ENCODE measurements at regions not wholly inside any gene's neighbourhood (a gene's known extent, or its start where the extent isn't known, plus 50 kb on each side); places are given as distances from the start of the nearest gene placed in this dataset.
"Not testable (repeated sequence)": the region's sequence is repeated elsewhere in the genome, so short reads cannot be mapped to it uniquely, and the experiment has no call there.

- TF ChIP-seq, protein P1, sequence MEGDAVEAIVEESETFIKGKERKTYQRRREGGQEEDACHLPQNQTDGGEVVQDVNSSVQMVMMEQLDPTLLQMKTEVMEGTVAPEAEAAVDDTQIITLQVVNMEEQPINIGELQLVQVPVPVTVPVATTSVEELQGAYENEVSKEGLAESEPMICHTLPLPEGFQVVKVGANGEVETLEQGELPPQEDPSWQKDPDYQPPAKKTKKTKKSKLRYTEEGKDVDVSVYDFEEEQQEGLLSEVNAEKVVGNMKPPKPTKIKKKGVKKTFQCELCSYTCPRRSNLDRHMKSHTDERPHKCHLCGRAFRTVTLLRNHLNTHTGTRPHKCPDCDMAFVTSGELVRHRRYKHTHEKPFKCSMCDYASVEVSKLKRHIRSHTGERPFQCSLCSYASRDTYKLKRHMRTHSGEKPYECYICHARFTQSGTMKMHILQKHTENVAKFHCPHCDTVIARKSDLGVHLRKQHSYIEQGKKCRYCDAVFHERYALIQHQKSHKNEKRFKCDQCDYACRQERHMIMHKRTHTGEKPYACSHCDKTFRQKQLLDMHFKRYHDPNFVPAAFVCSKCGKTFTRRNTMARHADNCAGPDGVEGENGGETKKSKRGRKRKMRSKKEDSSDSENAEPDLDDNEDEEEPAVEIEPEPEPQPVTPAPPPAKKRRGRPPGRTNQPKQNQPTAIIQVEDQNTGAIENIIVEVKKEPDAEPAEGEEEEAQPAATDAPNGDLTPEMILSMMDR (IDR thresholded peaks at IDR 0.05; ENCODE audit: low read depth, low read length, poor library complexity, severe bottlenecking): no peak
- no peaks in the 10 kb centered on the region for H4K20me1 ChIP-seq (ENCODE audit: control insufficient read depth, insufficient read depth, low read depth, low read length)
- H3K4me2 ChIP-seq (ENCODE audit: low read length): no peak overlapping the region
- H3K9me3 ChIP-seq (ENCODE audit: control insufficient read depth, insufficient read depth, low read length): 0 out of 2 replicates have a peak, but pooled peaks cover 2% of the 10 kb centered on the region
- no peaks in the 10 kb centered on the region for H3K79me2 ChIP-seq (ENCODE audit: control insufficient read depth, low read length)
- no peaks in the 10 kb centered on the region for H3F3A ChIP-seq (ENCODE audit: control insufficient read depth, insufficient read depth)
- no peaks in the 10 kb centered on the region for H3K27me3 ChIP-seq (ENCODE audit: control insufficient read depth, low read length)
- no peak overlapping the region for H3K4me3 ChIP-seq (ENCODE audit: low read length)
- H3K27ac ChIP-seq (ENCODE audit: low read depth, low read length): no peak overlapping the region
- H3K9me2 ChIP-seq (replicated peaks; ENCODE audit: control insufficient read depth, low read length): no peaks in the 10 kb centered on the region
- no peaks in the 10 kb centered on the region for H3K36me3 ChIP-seq (ENCODE audit: control insufficient read depth, low read length)
- no peaks in the 10 kb centered on the region for H3K4me1 ChIP-seq (ENCODE audit: control insufficient read depth, low read length)
Measured at GRCh38 chr15:98549741-98550140, 98.6 kb upstream of the IGF1R start.

- not testable (repeated sequence) for H4K20me1 ChIP-seq (ENCODE audit: control insufficient read depth, insufficient read depth, low read depth, low read length); H3K4me3 ChIP-seq (ENCODE audit: low read length); H3K4me2 ChIP-seq (ENCODE audit: low read length); H3K36me3 ChIP-seq (ENCODE audit: control insufficient read depth, low read length); H3K27me3 ChIP-seq (ENCODE audit: control insufficient read depth, low read length); H3K27ac ChIP-seq (ENCODE audit: low read depth, low read length); H3K4me1 ChIP-seq (ENCODE audit: control insufficient read depth, low read length); H3K9me3 ChIP-seq (ENCODE audit: control insufficient read depth, insufficient read depth, low read length); H3K9me2 ChIP-seq (replicated peaks; ENCODE audit: control insufficient read depth, low read length); H3K79me2 ChIP-seq (ENCODE audit: control insufficient read depth, low read length); H3F3A ChIP-seq (ENCODE audit: control insufficient read depth, insufficient read depth)
Measured at GRCh38 chr15:98550363-98550762, 98.0 kb upstream of the IGF1R start.

DNA sequence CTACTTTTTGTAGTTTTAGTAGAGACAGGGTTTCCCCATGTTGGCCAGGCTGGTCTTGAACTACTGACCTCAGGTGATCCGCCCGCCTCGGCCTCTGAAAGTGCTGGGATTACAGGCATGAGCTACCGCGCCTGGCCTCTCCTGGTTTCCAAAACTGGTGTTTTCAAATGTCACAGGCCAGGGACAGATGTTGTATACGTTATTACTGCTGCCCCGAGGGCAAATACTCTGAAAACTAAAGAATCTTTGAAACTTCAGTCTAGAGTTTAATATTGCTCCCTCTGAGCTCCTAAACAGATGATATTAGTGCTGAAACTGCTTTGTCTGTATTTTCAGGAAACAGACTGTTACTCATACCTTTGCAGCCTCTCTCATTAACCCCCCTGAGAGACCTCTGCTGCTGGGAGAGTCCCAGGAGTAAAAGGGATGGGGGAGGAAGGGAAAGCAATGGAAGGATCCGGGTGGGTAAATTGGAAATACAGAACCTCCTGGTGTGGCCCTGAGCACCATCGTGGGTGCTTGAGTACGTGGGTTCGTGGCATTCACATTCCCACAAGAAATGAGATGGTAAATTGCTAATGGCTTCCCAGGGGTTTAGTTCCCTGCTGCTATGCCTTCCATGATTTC is 96.3 kb upstream of the IGF1R start:
- 0 out of 2 replicates have a peak, but pooled peaks cover 2% of the 10 kb centered on the region for H3K9me3 ChIP-seq (ENCODE audit: control insufficient read depth, insufficient read depth, low read length)
- no peaks in the 10 kb centered on the region for H3K27me3 ChIP-seq (ENCODE audit: control insufficient read depth, low read length)
- H3K27ac ChIP-seq (ENCODE audit: low read depth, low read length): no peak overlapping the region
- H3K9me2 ChIP-seq (replicated peaks; ENCODE audit: control insufficient read depth, low read length): no peaks in the 10 kb centered on the region
- H3K4me3 ChIP-seq (ENCODE audit: low read length): no peak overlapping the region
- no peaks in the 10 kb centered on the region for H3F3A ChIP-seq (ENCODE audit: control insufficient read depth, insufficient read depth)
- H3K36me3 ChIP-seq (ENCODE audit: control insufficient read depth, low read length): no peaks in the 10 kb centered on the region
- no peak for TF ChIP-seq EZH2phosphoT487 (IDR thresholded peaks at IDR 0.05; ENCODE audit: borderline replicate concordance, low read length)
- TF ChIP-seq, protein P1 (IDR thresholded peaks at IDR 0.05; ENCODE audit: low read depth, low read length, poor library complexity, severe bottlenecking): no peak
- no peak overlapping the region for H3K4me2 ChIP-seq (ENCODE audit: low read length)
- H4K20me1 ChIP-seq (ENCODE audit: control insufficient read depth, insufficient read depth, low read depth, low read length): no peaks in the 10 kb centered on the region
- no peaks in the 10 kb centered on the region for H3K79me2 ChIP-seq (ENCODE audit: control insufficient read depth, low read length)
- no peaks in the 10 kb centered on the region for H3K4me1 ChIP-seq (ENCODE audit: control insufficient read depth, low read length)

DNA sequence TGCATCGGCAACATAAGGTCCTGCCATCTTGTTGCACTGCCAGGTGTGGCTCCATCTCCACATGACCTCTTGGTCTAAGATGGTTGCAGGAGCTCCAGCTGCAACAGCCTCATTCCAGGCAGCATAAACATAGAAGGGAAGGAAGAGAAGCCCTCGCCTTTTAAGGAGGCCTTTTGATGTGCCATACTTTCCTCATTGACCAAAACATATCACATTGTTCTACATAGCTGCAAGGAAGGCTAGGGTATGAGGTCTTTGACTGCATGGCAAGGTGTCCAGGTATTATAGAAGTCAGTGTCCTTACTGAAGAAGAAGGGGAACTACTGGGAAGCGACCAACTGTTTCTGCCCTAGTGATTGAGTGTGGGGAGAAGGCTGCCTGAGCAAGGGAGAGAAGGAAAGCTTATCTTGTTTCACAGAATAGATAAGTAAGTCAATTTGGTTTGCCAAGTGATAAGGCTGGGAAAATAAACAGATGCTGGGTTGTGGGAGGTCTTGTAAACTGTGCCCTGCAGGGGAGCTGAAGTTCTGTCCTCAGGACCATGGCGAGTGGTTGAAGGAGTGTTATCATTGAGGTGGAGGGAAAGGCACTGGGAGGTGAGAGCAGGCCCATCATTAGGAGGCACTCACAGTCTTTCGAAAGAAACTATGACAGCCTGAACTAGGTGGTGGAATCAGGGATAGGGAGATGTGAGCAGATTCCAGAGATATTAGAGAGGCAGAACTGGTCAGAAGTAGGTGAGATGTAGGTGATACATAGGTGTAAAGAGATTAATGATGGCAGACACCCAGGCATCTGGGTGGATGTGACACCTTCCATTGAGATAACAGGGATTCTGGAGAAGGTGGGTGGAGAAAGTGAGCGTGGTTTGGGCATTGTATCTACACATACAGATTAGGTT is 93.8 kb upstream of the IGF1R start:
- no peaks in the 10 kb centered on the region for H3K4me1 ChIP-seq (ENCODE audit: control insufficient read depth, low read length)
- no peaks in the 10 kb centered on the region for H4K20me1 ChIP-seq (ENCODE audit: control insufficient read depth, insufficient read depth, low read depth, low read length)
- H3K9me3 ChIP-seq (ENCODE audit: control insufficient read depth, insufficient read depth, low read length): 0 out of 2 replicates have a peak, but pooled peaks cover 2% of the 10 kb centered on the region
- no peak overlapping the region for H3K4me2 ChIP-seq (ENCODE audit: low read length)
- no peaks in the 10 kb centered on the region for H3K36me3 ChIP-seq (ENCODE audit: control insufficient read depth, low read length)
- no peak overlapping the region for H3K4me3 ChIP-seq (ENCODE audit: low read length)
- H3K27me3 ChIP-seq (ENCODE audit: control insufficient read depth, low read length): no peaks in the 10 kb centered on the region
- TF ChIP-seq, protein P1 (IDR thresholded peaks at IDR 0.05; ENCODE audit: low read depth, low read length, poor library complexity, severe bottlenecking): no peak
- TF ChIP-seq EZH2phosphoT487 (IDR thresholded peaks at IDR 0.05; ENCODE audit: borderline replicate concordance, low read length): no peak
- H3K27ac ChIP-seq (ENCODE audit: low read depth, low read length): no peak overlapping the region
- H3F3A ChIP-seq (ENCODE audit: control insufficient read depth, insufficient read depth): no peaks in the 10 kb centered on the region
- no peaks in the 10 kb centered on the region for H3K9me2 ChIP-seq (replicated peaks; ENCODE audit: control insufficient read depth, low read length)
- H3K79me2 ChIP-seq (ENCODE audit: control insufficient read depth, low read length): no peaks in the 10 kb centered on the region

Data from DOHH2 (cell line).